Glutamatergic neuron (in vitro differentiated cells): ENCODE measurements at regions not wholly inside any gene's neighbourhood (a gene's known extent, or its start where the extent isn't known, plus 50 kb on each side); places are given as distances from the start of the nearest gene placed in this dataset.

Source experiments
- DNase-seq: peaks from one replicate; pipeline ENCODE4 v3.0.0; 2022
- H3K27ac Mint-ChIP-seq: one replicate; pipeline ENCODE4 v1.8.0; 2020; ENCODE audit warnings: mild to moderate bottlenecking, mixed read lengths, inconsistent platforms; ENCODE audit not compliant: unreplicated experiment
- H3K27me3 Mint-ChIP-seq: one replicate; pipeline ENCODE4 v1.8.0; 2020; ENCODE audit warnings: mild to moderate bottlenecking, moderate library complexity, mixed read lengths, inconsistent platforms; ENCODE audit not compliant: unreplicated experiment
- H3K36me3 Mint-ChIP-seq: one replicate; pipeline ENCODE4 v1.8.0; 2020; ENCODE audit warnings: mild to moderate bottlenecking, mixed read lengths, inconsistent platforms; ENCODE audit not compliant: unreplicated experiment
- H3K4me1 Mint-ChIP-seq: one replicate; pipeline ENCODE4 v1.8.0; 2020; ENCODE audit warnings: mild to moderate bottlenecking, low read depth, mixed read lengths, inconsistent platforms; ENCODE audit not compliant: unreplicated experiment
- H3K4me3 Mint-ChIP-seq: one replicate; pipeline ENCODE4 v1.8.0; 2020; ENCODE audit warnings: mild to moderate bottlenecking, mixed read lengths, inconsistent platforms; ENCODE audit not compliant: unreplicated experiment
- H3K9me3 Mint-ChIP-seq: one replicate; pipeline ENCODE4 v1.8.0; 2020; ENCODE audit warnings: mild to moderate bottlenecking, moderate library complexity, mixed read lengths, inconsistent platforms; ENCODE audit not compliant: unreplicated experiment
- CTCF ChIP-seq: fragments of 200-600 bp; sonication (generic); IDR thresholded peaks from one replicate; pipeline ENCODE4 v1.5.0; 2021; ENCODE audit not compliant: partially characterized antibody, unreplicated experiment

- H3K4me1 Mint-ChIP-seq: no peaks in the 10 kb centered on the region
- TF ChIP-seq CTCF: no peak
- H3K27ac Mint-ChIP-seq: no peak overlapping the region
- peaks cover 16% of the 10 kb centered on the region for H3K9me3 Mint-ChIP-seq
- H3K4me3 Mint-ChIP-seq: no peak overlapping the region
- H3K36me3 Mint-ChIP-seq: peaks cover 30% of the 10 kb centered on the region
- DNase-seq: no peak
- no peaks in the 10 kb centered on the region for H3K27me3 Mint-ChIP-seq
Observed at GRCh38 chr22:23001463-23001862, 68.9 kb upstream of the GNAZ start.

DNA sequence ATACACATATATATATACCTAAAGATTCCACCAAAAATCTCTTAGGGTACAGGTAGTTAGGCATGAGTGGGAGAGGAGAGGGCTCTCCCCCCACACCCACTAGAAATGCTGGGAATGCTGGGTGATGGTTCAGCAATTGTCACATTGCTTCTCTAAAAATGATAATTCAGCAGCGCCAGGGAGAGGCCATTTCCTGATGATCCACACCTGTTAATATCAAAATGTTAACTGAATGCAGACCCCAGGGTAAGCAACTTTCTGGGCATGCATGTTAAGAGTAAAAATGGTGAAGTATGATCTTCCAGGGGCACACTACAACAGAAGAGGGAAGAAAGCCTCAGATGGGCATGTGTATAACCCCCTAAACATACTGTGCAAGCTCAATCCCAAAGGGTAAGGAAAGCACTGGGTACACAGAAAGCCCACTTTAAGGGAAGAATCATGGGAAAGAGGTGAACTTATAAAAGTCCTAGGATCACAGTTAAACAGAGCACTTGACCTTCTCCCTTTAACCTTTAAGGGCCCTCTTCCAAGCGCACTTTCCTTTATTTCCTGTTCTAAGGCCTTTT lies 67.6 kb upstream of the GNAZ start:
- no peak for TF ChIP-seq CTCF
- H3K27ac Mint-ChIP-seq: no peak overlapping the region

DNA sequence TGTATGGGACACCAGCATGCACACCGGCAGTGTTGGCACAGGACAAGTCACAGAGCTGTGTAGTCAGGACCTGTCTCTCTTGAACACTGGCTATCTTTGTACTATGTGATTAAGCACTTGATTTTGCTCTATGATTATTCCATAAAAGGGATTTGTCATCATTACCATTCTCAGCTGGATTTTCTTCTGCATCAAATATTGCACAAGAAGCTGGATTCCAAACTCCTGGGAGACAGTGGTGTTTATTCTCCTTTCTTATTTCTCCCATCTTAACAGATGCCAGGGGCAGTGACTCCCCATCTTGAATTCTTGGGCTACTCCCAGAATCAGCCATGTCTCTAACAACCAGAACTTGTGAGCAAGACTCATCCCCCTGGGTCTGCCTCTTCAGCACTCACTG lies 62.5 kb upstream of the GNAZ start:
- Mint-ChIP-seq H3K4me1 (peaks cover 3% of the 10 kb centered on the region), H3K36me3 (no peaks in the 10 kb centered on the region), H3K27me3 (no peaks in the 10 kb centered on the region), H3K4me3 (no peak overlapping the region), H3K27ac (no peak overlapping the region), H3K9me3 (no peaks in the 10 kb centered on the region)
- DNase-seq: no peak
- TF ChIP-seq CTCF: no peak

More for the DNA sequence above, 67.6 kb upstream of the GNAZ start:
- peaks cover 14% of the 10 kb centered on the region for H3K9me3 Mint-ChIP-seq
- no peak for DNase-seq
- H3K4me3 Mint-ChIP-seq: no peak overlapping the region
- peaks cover 23% of the 10 kb centered on the region for H3K36me3 Mint-ChIP-seq
- H3K4me1 Mint-ChIP-seq: no peaks in the 10 kb centered on the region
- H3K27me3 Mint-ChIP-seq: no peaks in the 10 kb centered on the region

GRCh38 chr22:23008896-23009295 lies 61.4 kb upstream of the GNAZ start:
- Mint-ChIP-seq H3K4me1 (peaks cover 3% of the 10 kb centered on the region), H3K27me3 (no peaks in the 10 kb centered on the region), H3K9me3 (no peaks in the 10 kb centered on the region), H3K27ac (no peak overlapping the region), H3K4me3 (no peak overlapping the region), H3K36me3 (peaks cover 4% of the 10 kb centered on the region)
- no peak for TF ChIP-seq CTCF
- DNase-seq: no peak
